HG03064 (cell line): ENCODE measurements at regions not wholly inside any gene's neighbourhood (a gene's known extent, or its start where the extent isn't known, plus 50 kb on each side); places are given as distances from the start of the nearest gene placed in this dataset.
"Not testable (repeated sequence)": the region's sequence is repeated elsewhere in the genome, so short reads cannot be mapped to it uniquely, and the experiment has no call there.

Source experiments
- ATAC-seq: cut with Tn5 transposase; IDR thresholded peaks from one replicate; pipeline ENCODE4 v1.9.1; 2021; ENCODE audit warnings: low read depth; ENCODE audit not compliant: unreplicated experiment

GRCh38 chr4:131750006-131750405 lies 1399.1 kb upstream of the PCDH10 start:
- not testable (repeated sequence) for ATAC-seq

GRCh38 chr4:131750469-131750868 lies 1398.6 kb upstream of the PCDH10 start:
- ATAC-seq: not testable (repeated sequence)

GRCh38 chr4:131762234-131762633 lies 1386.9 kb upstream of the PCDH10 start:
- ATAC-seq: not testable (repeated sequence)

- ATAC-seq: no peak
Observed at GRCh38 chr4:131764730-131765129, 1384.4 kb upstream of the PCDH10 start.

- ATAC-seq: not testable (repeated sequence)
Observed at GRCh38 chr4:131774382-131774781, 1374.7 kb upstream of the PCDH10 start.

- ATAC-seq: not testable (repeated sequence)
Observed at GRCh38 chr4:131810565-131810964, 1338.5 kb upstream of the PCDH10 start.
